A549 (cell line): ENCODE measurements at regions not wholly inside any gene's neighbourhood (a gene's known extent, or its start where the extent isn't known, plus 50 kb on each side); places are given as distances from the start of the nearest gene placed in this dataset.

Source experiments
- ATAC-seq, 2 experiments: fragments of 200-7000 bp in 1 of 2; fragments of >200 bp in 1 of 2; cut with Nextera tagmentation in 1 of 2; cut with Tn5 transposase in 1 of 2; 3 replicates each; pipeline versions ENCODE4 v1.8.0 to v1.9.1; 2018 to 2020; ENCODE audit warnings: mild to moderate bottlenecking in 1 of 2, moderate library complexity in 1 of 2
- CTCF ChIA-PET: fragments of 300-600 bp; sonication (Branson Sonifier 250); formaldehyde crosslinking; extraction: SDS; loops from one replicate; lab custom pipeline; 2021; ENCODE audit warnings: antibody characterized with exemption, inconsistent platforms; lab: Yijun Ruan, JAX
- POLR2A ChIA-PET: fragments of 350-600 bp; formaldehyde crosslinking; extraction: SDS; loops from one replicate; lab custom pipeline; 2021; ENCODE audit warnings: antibody characterized with exemption, inconsistent platforms; lab: Yijun Ruan, JAX
- DNase-seq, 2 experiments: peaks; one replicate each; pipeline versions ENCODE4 v3.0.0 to v3.0.0-alpha.2; 2011 to 2016; ENCODE audit warnings: low read depth in 1 of 2, low spot score in 1 of 2
- FAIRE-seq: peaks from 2 replicates; lab custom pipeline; 2011; peaks lifted over from hg19 to GRCh38; lab: Jason Lieb, UNC
- H3K27ac ChIP-seq, 2 experiments: fragments of >200 bp; sonication (Bioruptor Twin); formaldehyde crosslinking; 3 replicates each; pipeline ENCODE4 v1.5.1; 2016 to 2017
- H3K4me1 ChIP-seq: fragments of >200 bp; sonication (Bioruptor Twin); formaldehyde crosslinking; 3 replicates; pipeline ENCODE4 v1.6.1; 2016
- H3K4me2 ChIP-seq: fragments of >200 bp; sonication (Bioruptor Twin); formaldehyde crosslinking; 3 replicates; pipeline ENCODE4 v1.6.1; 2016
- H3K4me3 ChIP-seq: fragments of >200 bp; sonication (Bioruptor Twin); formaldehyde crosslinking; 3 replicates; pipeline ENCODE4 v1.5.1; 2016
- H3K9me3 ChIP-seq: fragments of >200 bp; sonication (Bioruptor Twin); formaldehyde crosslinking; 3 replicates; pipeline ENCODE4 v1.6.1; 2016
- BCL3 ChIP-seq: fragments of >200 bp; sonication (Bioruptor Twin); formaldehyde crosslinking; IDR thresholded peaks from 3 replicates; pipeline ENCODE4 v1.6.1; 2016
- BHLHE40 ChIP-seq: IDR thresholded peaks from 2 replicates; pipeline ENCODE4 v1.6.1; 2012; ENCODE audit warnings: low read depth, low read length, inconsistent platforms
- EHF ChIP-seq: fragments of 250-450 bp; sonication (Bioruptor Pico); IDR thresholded peaks from 2 replicates; pipeline ENCODE4 v1.5.0; 2020; ENCODE audit warnings: mild to moderate bottlenecking
- EHMT2 ChIP-seq: fragments of 200-600 bp; sonication (generic); IDR thresholded peaks from 2 replicates; pipeline ENCODE4 v1.6.1; 2016; ENCODE audit warnings: antibody characterized with exemption, low read depth, mild to moderate bottlenecking, moderate library complexity
- EP300 ChIP-seq, 2 experiments: fragments of >200 bp; sonication (Bioruptor Twin); formaldehyde crosslinking; IDR thresholded peaks; 2 replicates in 1 of 2; 3 replicates in 1 of 2; pipeline ENCODE4 v1.6.1; 2016 to 2017
- ESRRA ChIP-seq: fragments of 150-350 bp; IDR thresholded peaks from 2 replicates; pipeline ENCODE4 v1.6.1; 2014; ENCODE audit warnings: mild to moderate bottlenecking, low read length, borderline replicate concordance
- FOSB ChIP-seq: fragments of 250-450 bp; sonication (Bioruptor Pico); IDR thresholded peaks from 2 replicates; pipeline ENCODE4 v1.5.0; 2020; ENCODE audit warnings: mild to moderate bottlenecking, moderate library complexity
- GATA3 ChIP-seq: IDR thresholded peaks from 2 replicates; pipeline ENCODE4 v1.6.1; 2012; ENCODE audit warnings: borderline replicate concordance
- MAFK ChIP-seq: fragments of 450-650 bp; IDR thresholded peaks from 2 replicates; pipeline ENCODE4 v1.6.1; 2014; ENCODE audit not compliant: partially characterized antibody
- MAZ ChIP-seq: fragments of 150-350 bp; IDR thresholded peaks from 2 replicates; pipeline ENCODE4 v1.6.1; 2014; ENCODE audit warnings: antibody characterized with exemption, low read depth, low read length, borderline replicate concordance
- NPAS2 ChIP-seq: fragments of 250-450 bp; sonication (Bioruptor Pico); IDR thresholded peaks from 2 replicates; pipeline ENCODE4 v1.8.0; 2022; ENCODE audit warnings: mild to moderate bottlenecking, moderate library complexity, borderline replicate concordance
- PHF8 ChIP-seq: fragments of 200-600 bp; sonication (generic); IDR thresholded peaks from 2 replicates; pipeline ENCODE4 v1.6.1; 2016; ENCODE audit warnings: low read depth, mild to moderate bottlenecking, antibody characterized with exemption, moderate library complexity, borderline replicate concordance
- POLR2AphosphoS2 ChIP-seq: conservative IDR thresholded peaks from 2 replicates; pipeline ENCODE4 v1.6.1; 2012; ENCODE audit warnings: low read length, improper control_type of control experiment, inconsistent platforms
- RAD21 ChIP-seq, 2 experiments: fragments of >200 bp in 1 of 2; sonication (Bioruptor Twin) in 1 of 2; formaldehyde crosslinking in 1 of 2; IDR thresholded peaks in 1 of 2; conservative IDR thresholded peaks in 1 of 2; 2 replicates in 1 of 2; 3 replicates in 1 of 2; pipeline ENCODE4 v1.6.1; 2012 to 2018; ENCODE audit warnings: inconsistent platforms in 1 of 2
- RARB ChIP-seq: fragments of 250-450 bp; sonication (Bioruptor Pico); IDR thresholded peaks from 2 replicates; pipeline ENCODE4 v1.8.0; 2021; ENCODE audit warnings: mild to moderate bottlenecking, moderate library complexity
- RCOR1 ChIP-seq: fragments of 150-350 bp; IDR thresholded peaks from 2 replicates; pipeline ENCODE4 v1.6.1; 2014; ENCODE audit warnings: antibody characterized with exemption, low read length, low read depth
- RFX5 ChIP-seq: fragments of 450-650 bp; IDR thresholded peaks from 2 replicates; pipeline ENCODE4 v1.7.1; 2014; ENCODE audit warnings: antibody characterized with exemption, mild to moderate bottlenecking, moderate library complexity
- RNF2 ChIP-seq: fragments of 200-600 bp; sonication (generic); IDR thresholded peaks from 2 replicates; pipeline ENCODE4 v1.6.1; 2016; ENCODE audit warnings: low read depth, mild to moderate bottlenecking, antibody characterized with exemption, moderate library complexity, borderline replicate concordance
- TFCP2L1 ChIP-seq: fragments of 250-450 bp; sonication (Bioruptor Pico); IDR thresholded peaks from 2 replicates; pipeline ENCODE4 v1.5.0; 2021; ENCODE audit warnings: mild to moderate bottlenecking
- ZC3H11A ChIP-seq: fragments of 450-650 bp; IDR thresholded peaks from 2 replicates; pipeline ENCODE4 v1.6.1; 2014; ENCODE audit warnings: antibody characterized with exemption, mild to moderate bottlenecking
- ZSCAN20 ChIP-seq: fragments of 250-450 bp; sonication (Bioruptor Pico); IDR thresholded peaks from 2 replicates; pipeline ENCODE4 v1.8.0; 2022; ENCODE audit warnings: mild to moderate bottlenecking, moderate library complexity
- WGBS: methylation state at CpG from one replicate; pipeline ENCODE4 v1.1.6; 2017; ENCODE audit errors: missing lambda C conversion rate; 5-methylcytosine and 5-hydroxymethylcytosine counted together
- TF ChIP-seq, protein P1 (sequence below): IDR thresholded peaks from 2 replicates; pipeline ENCODE4 v1.6.1; 2012

DNA sequence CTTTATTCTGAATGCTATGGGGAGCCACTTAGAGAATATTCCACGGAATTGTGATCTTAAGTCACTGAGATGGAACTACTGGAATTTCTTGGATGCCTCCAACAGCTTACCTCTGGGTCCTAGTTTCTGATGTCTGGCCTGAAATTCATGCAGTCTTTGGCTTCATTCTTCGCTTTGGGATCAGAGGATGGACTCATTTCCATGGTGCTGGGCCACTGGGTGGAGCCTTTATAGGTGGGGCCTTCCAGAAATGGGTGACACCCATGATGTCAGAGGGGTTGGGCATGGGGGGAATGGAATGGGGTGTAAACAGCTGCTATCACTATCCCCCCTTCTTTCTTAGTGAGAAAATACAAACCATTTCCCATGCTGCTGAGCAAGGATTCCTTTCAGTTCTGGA is 73.7 kb upstream of the FGGY start:
- 46% methylated on average over 2 of the region's 2 CpGs for WGBS
- DNase-seq (no peak), FAIRE-seq (no peak), ATAC-seq (no peak)
- no peaks in the 10 kb centered on the region for H3K9me3 ChIP-seq
- peaks cover 9% of the 10 kb centered on the region; the same call in 1 of the 3 replicates for H3K4me1 ChIP-seq
- H3K4me2 ChIP-seq = no peak overlapping the region
- no peak overlapping the region for H3K4me3 ChIP-seq
- CTCF ChIA-PET = no interaction called here
- no peak for TF ChIP-seq MAFK
- no peak for TF ChIP-seq BCL3
- no peak for TF ChIP-seq ZC3H11A
- TF ChIP-seq GATA3 = no peak
- TF ChIP-seq MAZ = no peak
- TF ChIP-seq, all 56 proteins: peak for 0
- POLR2A ChIA-PET = no interaction called here
- no peak overlapping the region for H3K27ac ChIP-seq

- CTCF ChIA-PET = no interaction called here
- no peak for TF ChIP-seq BCL3
- TF ChIP-seq, all 56 proteins: peak for 0
- 10% methylated on average over 3 of the region's 3 CpGs for WGBS
- no peak for ATAC-seq
- Histone ChIP-seq H3K9me3 (no peaks in the 10 kb centered on the region), H3K4me1 (peaks cover 9% of the 10 kb centered on the region; the same call in 1 of the 3 replicates), H3K4me2 (no peak overlapping the region), H3K27ac (no peak overlapping the region), H3K4me3 (no peak overlapping the region)
- POLR2A ChIA-PET = interaction anchor here (0.5 to 0.6 kb wide), 2 partner anchors 255 to 506 kb away, joined by 3 read pairs; no protein-coding TSS in a partner anchor
- no peak for FAIRE-seq
- no peak for DNase-seq
Observed at GRCh38 chr1:59223989-59224634, 72.8 kb upstream of the FGGY start.

DNA sequence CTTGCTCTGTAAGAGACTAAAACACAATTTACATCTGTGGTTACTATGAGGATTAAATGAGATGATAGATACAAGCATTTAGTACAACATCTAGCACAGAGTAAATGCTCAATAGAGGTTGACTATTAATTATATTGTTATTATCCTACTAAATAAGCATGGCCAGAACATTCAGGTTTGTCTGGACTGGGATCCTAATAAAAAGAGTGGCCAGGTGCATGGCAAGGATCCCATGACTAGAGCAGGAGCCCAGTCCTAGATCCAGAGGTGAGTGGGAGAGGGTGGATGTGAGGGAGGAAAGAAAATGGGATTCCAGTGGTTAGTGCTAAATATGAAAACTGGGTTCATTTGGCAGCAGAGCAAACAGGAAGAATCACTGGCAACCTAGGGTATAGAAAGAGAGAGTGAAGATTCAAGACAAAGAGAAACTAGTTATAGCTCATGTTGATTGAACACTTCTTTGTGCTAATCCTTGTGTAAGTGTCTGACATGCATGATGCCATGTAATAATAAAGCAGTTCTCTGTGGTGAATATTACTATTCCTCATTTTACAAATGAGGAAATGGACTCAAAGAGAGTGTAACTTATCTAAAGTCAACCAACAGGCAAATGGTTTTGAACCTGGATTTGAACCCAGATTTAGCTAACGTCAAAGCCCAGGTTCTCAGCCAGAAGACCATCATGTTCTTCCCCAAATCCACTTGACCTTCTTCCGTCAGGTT is 71.1 kb upstream of the FGGY start:
- no peak for FAIRE-seq
- WGBS = 85% methylated on average over 2 of the region's 2 CpGs
- Histone ChIP-seq H3K4me1 (no peaks in the 10 kb centered on the region), H3K4me2 (no peak overlapping the region), H3K4me3 (no peak overlapping the region), H3K27ac (no peak overlapping the region), H3K9me3 (no peaks in the 10 kb centered on the region)
- ChIA-PET CTCF (interaction anchor here (0.9 kb wide), 1 partner anchor 474 kb away, joined by 3 read pairs; no protein-coding TSS in a partner anchor), POLR2A (no interaction called here)
- DNase-seq = no peak
- ATAC-seq = no peak
- no peak for TF ChIP-seq EHMT2
- no peak for TF ChIP-seq NPAS2 (CRISPR knock-in tag)
- no peak for TF ChIP-seq FOSB
- TF ChIP-seq RFX5 = no peak
- no peak for TF ChIP-seq RAD21 (conservative IDR thresholded peaks at IDR 0.05 in 1 of 2, IDR thresholded peaks at IDR 0.05 in 1 of 2)
- TF ChIP-seq ESRRA = no peak
- no peak for TF ChIP-seq RNF2
- no peak for TF ChIP-seq PHF8
- TF ChIP-seq, protein P1, sequence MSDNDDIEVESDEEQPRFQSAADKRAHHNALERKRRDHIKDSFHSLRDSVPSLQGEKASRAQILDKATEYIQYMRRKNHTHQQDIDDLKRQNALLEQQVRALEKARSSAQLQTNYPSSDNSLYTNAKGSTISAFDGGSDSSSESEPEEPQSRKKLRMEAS = no peak

DNA sequence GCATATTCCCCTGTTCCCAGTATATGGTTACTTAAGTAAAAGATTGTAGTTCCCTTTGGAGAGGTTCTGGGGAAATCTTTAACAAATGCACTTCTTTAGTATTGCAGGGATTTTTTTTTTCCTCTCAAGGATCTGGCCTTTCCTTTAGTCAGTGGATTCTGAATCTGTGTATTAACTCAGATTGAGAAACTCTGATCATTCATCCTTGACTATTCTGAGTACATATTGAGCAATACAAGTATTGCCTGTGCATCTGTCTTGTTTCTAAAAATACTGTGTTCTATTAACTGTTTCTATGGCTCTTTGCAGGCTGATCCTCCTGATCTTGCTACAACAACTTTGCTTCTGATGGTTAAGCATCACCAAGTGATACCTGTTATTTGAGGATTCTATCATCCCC is 67.8 kb upstream of the FGGY start:
- H3K4me2 ChIP-seq = no peak overlapping the region
- ChIA-PET POLR2A (no interaction called here), CTCF (no interaction called here)
- no peak for DNase-seq
- no peaks in the 10 kb centered on the region for H3K4me1 ChIP-seq
- no peak for FAIRE-seq
- H3K27ac ChIP-seq = no peak overlapping the region
- TF ChIP-seq, protein P1 = no peak
- TF ChIP-seq POLR2AphosphoS2 = no peak
- no peak for TF ChIP-seq EP300 (IDR thresholded peaks at IDR 0.05)
- TF ChIP-seq RCOR1 = no peak
- TF ChIP-seq ZSCAN20 (CRISPR knock-in tag) = no peak
- no peak for TF ChIP-seq EHF
- no peak for TF ChIP-seq BHLHE40
- TF ChIP-seq TFCP2L1 (CRISPR knock-in tag) = no peak
- TF ChIP-seq ESRRA = no peak
- TF ChIP-seq RARB (CRISPR knock-in tag) = no peak
- TF ChIP-seq, all 56 proteins: peak for 0
- Histone ChIP-seq H3K9me3 (no peaks in the 10 kb centered on the region), H3K4me3 (no peak overlapping the region)
- no peak for ATAC-seq
